Psoas muscle (tissue), 7 donors: ENCODE measurements at regions not wholly inside any gene's neighbourhood (a gene's known extent, or its start where the extent isn't known, plus 50 kb on each side); places are given as distances from the start of the nearest gene placed in this dataset.

Experiments
- ATAC-seq, 4 donors: fragments of 200-7000 bp; cut with Tn5 transposase; one replicate each; pipeline ENCODE4 v1.9.1; 2020; ENCODE audit warnings: moderate library complexity in 3 of 4, mild to moderate bottlenecking in 2 of 4
- DNase-seq, 2 donors: peaks; one replicate each; pipeline ENCODE4 v3.0.0-alpha.2; 2020
- H3K27ac ChIP-seq: fragments of 200-600 bp; one replicate; pipeline ENCODE4 v1.8.0; 2022
- H3K27me3 ChIP-seq, 3 donors: fragments of 200-600 bp in 1 of 3; one replicate each; pipeline versions ENCODE4 v1.6.1 to v1.8.0; 2013 to 2022; ENCODE audit warnings: low read length in 2 of 3, mild to moderate bottlenecking in 2 of 3, moderate library complexity in 1 of 3; ENCODE audit not compliant: insufficient read depth in 3 of 3
- H3K36me3 ChIP-seq, 2 donors: fragments of 200-600 bp in 1 of 2; one replicate each; pipeline versions ENCODE4 v1.6.1 to v1.8.0; 2013 to 2022; ENCODE audit warnings: low read depth in 1 of 2, mild to moderate bottlenecking in 1 of 2, moderate library complexity in 1 of 2; ENCODE audit not compliant: insufficient read depth in 1 of 2
- H3K4me1 ChIP-seq: fragments of 200-600 bp; one replicate; pipeline ENCODE4 v1.8.0; 2022
- H3K4me3 ChIP-seq: fragments of 200-600 bp; one replicate; pipeline ENCODE4 v1.8.0; 2022; ENCODE audit warnings: mild to moderate bottlenecking
- H3K9me3 ChIP-seq: fragments of 200-600 bp; one replicate; pipeline ENCODE4 v1.8.0; 2022
- CTCF ChIP-seq: fragments of 200-600 bp; IDR thresholded peaks from one replicate; pipeline ENCODE4 v1.8.0; 2022; ENCODE audit warnings: antibody characterized with exemption
- WGBS, 3 donors: extraction: QIAGEN DNeasy Blood & Tissue Kit; methylation state at CpG; one replicate each; pipeline versions ENCODE4 v1.1.6 to v1.1.7; 2013; 5-methylcytosine and 5-hydroxymethylcytosine counted together
- intact Hi-C, 2 donors: fragments of 100-400 bp; cut with DNase I; formaldehyde crosslinking; loops; one replicate each; pipeline versions ENCODE4 v1.11.0 to v1.14.2; 2022
- donor health status: healthy with polysubstance abuse.
- donor health status: DM: no; HTN: no; CAD: no; lungs with moderate emphysema.
- donor health status: Bipolar disorder and iron deficiency.
- donor health status: healthy.
- donor health status: DM: yes; HTN: yes; CAD: no.
- donor health status: DM: no; HTN: no; CAD: no.
- donor health status: DM: yes; HTN: yes; CAD: no.

GRCh38 chr2:8472545-8473323, 209.1 kb upstream of the ID2 start:
- no peak overlapping the region for H3K4me3 ChIP-seq
- H3K4me1 ChIP-seq = no peaks in the 10 kb centered on the region
- TF ChIP-seq CTCF = no peak
- intact Hi-C loops = no loop called here
- no peaks in the 10 kb centered on the region for H3K9me3 ChIP-seq
- WGBS, 3 donors = 89 to 94% (median 91%) methylated on average over 7 of the region's 7 CpGs
- no peaks in the 10 kb centered on the region for H3K27me3 ChIP-seq
- no peak for DNase-seq
- H3K27ac ChIP-seq = no peak overlapping the region
- ATAC-seq = no peak
- no peaks in the 10 kb centered on the region for H3K36me3 ChIP-seq

- TF ChIP-seq CTCF = no peak
- Histone ChIP-seq H3K27me3 (no peaks in the 10 kb centered on the region), H3K9me3 (no peaks in the 10 kb centered on the region), H3K36me3 (no peaks in the 10 kb centered on the region), H3K4me3 (no peak overlapping the region), H3K27ac (no peak overlapping the region), H3K4me1 (no peaks in the 10 kb centered on the region)
- WGBS, 3 donors = 79 to 81% (median 80%) methylated on average over 13 of the region's 13 CpGs
- DNase-seq (no peak), ATAC-seq (no peak)
- intact Hi-C loops = no loop called here
These were observed 206.4 kb upstream of the ID2 start for GRCh38 chr2:8475349-8476031.

GRCh38 chr2:8477552-8478470, 204.0 kb upstream of the ID2 start:
- Histone ChIP-seq H3K27ac (no peak overlapping the region), H3K9me3 (no peaks in the 10 kb centered on the region), H3K4me1 (no peaks in the 10 kb centered on the region), H3K36me3 (no peaks in the 10 kb centered on the region), H3K27me3 (no peaks in the 10 kb centered on the region), H3K4me3 (no peak overlapping the region)
- TF ChIP-seq CTCF = no peak
- intact Hi-C loops = no loop called here
- 70 to 74% (median 73%) methylated on average over 16 of the region's 16 CpGs for WGBS, 3 donors
- DNase-seq = no peak
- peak in 1 of 4 donors; percentile 27 for ATAC-seq

GRCh38 chr2:8478471-8478793, 203.4 kb upstream of the ID2 start:
- intact Hi-C loops = no loop called here
- H3K4me3 ChIP-seq = no peak overlapping the region
- no peak for TF ChIP-seq CTCF
- H3K27me3 ChIP-seq = no peaks in the 10 kb centered on the region
- ATAC-seq (no peak), DNase-seq (no peak)
- no peaks in the 10 kb centered on the region for H3K4me1 ChIP-seq
- H3K36me3 ChIP-seq = no peaks in the 10 kb centered on the region
- 70 to 78% (median 73%) methylated on average over 4 of the region's 4 CpGs for WGBS, 3 donors
- H3K9me3 ChIP-seq = no peaks in the 10 kb centered on the region
- no peak overlapping the region for H3K27ac ChIP-seq
